ENCODE measurements at regions not wholly inside any gene's neighbourhood (a gene's known extent, or its start where the extent isn't known, plus 50 kb on each side); places are given as distances from the start of the nearest gene placed in this dataset.
"Not testable (repeated sequence)": the region's sequence is repeated elsewhere in the genome, so short reads cannot be mapped to it uniquely, and the experiment has no call there.

DNA sequence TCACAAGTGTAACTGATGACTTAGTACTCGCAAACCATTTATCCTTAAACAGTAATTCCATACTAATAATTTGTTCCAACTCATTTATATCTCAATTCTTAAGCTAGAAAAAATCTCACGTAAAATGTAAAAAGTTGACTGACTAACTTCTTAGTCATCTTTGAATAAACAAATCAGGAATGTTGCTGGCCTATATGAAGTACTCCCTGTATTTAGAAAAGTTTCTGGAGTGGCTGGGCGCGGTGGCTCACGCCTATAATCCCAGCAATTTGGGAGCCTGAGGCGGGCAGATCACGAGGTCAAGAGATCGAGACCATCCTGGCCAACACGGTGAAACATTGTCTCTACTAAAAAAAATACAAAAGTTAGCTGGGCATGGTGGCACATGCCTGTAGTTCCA is 220.6 kb upstream of the FAM240B start:
- DNase-seq (ENCODE audit: low spot score) = not testable (repeated sequence)

DNA sequence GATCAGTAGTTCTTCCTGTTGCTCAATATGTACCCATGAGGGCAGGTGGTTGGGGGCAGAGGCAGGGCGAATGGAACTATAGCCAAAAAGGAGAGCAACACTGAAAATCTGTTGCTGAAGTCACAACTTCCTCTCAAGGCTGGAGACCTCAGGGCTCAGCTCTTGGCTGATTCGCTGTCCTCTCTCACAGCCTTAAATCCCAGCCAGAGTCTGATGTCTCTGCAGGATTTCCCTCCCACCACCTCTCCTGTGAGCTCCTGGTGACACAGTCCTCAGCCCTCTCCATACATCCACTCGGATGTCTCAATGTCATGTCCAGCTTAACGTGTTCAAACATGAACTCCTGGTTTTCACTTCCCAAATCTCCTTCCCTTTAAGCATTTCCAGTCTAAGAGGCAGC is 218.7 kb upstream of the FAM240B start:
- DNase-seq (ENCODE audit: low spot score) = not testable (repeated sequence)

DNA sequence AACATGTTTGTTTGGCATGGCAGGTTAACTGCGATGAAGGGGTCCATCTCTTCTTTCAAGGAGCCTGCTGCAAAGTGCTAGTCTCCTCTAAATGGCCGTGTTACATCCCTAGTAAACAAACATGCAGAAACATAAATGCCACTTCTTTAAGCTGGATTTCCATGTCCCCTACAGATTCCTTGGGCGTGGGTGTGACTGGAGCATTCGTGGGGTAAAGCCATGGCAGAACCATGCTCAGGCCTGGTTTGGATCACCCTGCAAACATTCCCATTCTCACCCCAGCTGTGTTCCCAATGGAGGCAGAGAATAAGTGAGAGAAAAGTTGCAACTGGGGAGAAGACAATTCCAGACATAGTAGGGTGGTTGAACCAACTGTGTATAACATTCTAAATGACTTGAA is 208.0 kb upstream of the FAM240B start:
- not testable (repeated sequence) for DNase-seq (ENCODE audit: low spot score)

DNA sequence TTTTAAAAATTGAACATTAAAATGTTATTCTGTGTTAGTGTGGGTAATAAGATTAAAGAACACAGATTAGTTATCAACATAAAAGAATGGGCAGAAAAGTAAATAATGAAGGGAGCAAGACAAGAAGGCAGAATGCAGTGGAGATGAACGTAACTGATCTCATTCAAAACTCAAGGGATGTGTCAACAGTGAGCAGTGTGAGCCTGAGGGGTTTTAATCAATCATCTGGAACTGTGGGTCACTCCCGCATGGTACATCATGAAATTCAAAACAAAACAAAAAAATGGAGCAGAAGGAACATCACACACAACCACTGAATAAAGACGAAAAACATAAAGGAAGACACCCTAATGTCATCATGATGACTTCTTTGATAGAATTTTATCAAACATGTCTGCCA is 206.6 kb upstream of the FAM240B start:
- not testable (repeated sequence) for DNase-seq (ENCODE audit: low spot score)

DNA sequence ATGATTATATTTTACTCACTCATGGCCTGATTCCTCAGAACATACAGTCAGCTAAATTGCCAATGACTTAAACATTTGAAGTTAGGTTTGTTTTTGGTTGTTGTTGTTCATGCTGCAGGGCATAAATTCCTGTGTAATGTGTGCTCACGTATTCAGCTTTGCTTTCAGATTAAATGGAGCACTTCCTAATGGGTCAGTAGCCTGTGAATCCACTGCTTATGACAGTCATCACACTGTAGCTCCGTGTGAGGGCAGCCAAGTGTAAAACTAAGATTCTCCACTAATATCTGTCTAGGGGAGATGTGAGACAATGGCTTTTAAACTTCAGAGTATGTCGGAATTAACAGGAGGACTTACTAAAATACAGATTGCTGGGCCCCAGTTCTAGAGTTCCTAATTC is 201.3 kb upstream of the FAM240B start:
- DNase-seq (ENCODE audit: low spot score) = not testable (repeated sequence)

DNA sequence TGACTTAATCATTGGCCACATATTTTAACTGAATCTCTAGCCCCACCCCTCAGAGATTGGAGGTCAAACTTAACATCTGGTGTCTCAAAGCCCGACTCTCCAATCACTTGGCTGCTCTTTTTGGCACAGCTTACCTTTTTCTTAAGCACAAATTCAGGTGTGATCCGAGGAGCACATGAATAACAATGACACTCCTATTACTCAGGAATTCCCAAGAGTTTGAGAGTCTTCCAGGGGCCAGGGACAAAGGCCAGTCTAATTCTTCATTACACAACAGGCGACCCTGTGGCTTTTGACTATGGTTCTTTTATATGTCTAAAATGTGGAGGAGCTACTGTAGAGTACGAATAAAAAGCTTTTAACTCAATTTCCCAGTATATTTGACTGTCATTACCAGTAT is 190.7 kb upstream of the FAM240B start:
- DNase-seq (ENCODE audit: low spot score) = not testable (repeated sequence)

DNA sequence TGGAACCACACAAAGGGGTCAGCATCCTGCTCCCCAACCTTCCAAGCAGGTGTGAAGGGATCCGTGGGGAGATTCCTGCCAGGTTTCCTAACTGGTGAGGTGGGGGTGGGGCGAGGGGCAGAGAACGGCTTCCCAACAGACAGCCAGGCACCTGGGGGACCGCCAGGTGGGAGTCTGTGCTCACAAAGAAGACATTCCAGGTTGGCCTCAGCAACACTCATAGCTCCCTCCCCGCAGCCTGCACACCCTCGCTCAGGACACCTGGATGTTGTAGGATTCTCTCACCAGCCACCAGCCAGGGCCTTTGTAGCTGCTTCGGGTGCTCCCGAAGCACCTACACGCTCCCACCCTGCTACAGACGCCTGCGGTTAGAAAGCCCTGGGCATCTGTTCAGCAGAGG is 184.8 kb upstream of the FAM240B start:
- not testable (repeated sequence) for DNase-seq (ENCODE audit: low spot score)

DNA sequence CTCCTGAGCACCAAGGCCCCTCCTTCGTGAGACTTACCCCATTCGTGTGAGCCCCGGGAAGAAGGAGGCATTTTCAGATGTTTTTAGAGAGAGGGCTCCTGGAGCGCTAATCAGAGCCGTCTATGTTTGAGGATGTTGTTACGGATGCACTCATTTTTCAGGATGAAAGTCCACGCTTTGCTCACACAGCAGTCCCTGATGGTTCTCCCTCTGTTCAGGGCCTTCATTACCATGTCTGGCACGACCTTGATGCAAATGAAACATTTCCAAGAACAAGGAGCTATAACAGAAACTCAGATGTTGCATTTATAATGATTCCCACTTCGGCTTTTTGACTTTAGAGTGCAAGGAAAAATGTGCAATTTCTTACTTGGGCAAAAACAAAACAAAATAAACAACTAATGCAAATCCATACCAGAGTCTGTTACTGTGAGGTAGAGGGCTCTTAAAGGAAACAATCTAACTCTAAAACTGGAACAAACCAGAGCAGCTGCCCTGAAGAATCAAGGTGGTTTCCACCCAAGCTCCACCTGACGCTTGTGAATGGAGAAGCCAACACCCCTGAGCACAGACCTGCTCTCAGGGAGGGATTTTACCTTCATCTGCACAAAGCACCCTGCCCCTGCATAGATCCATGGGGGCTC is 181.7 kb upstream of the FAM240B start:
- DNase-seq (ENCODE audit: low spot score) = not testable (repeated sequence)

DNA sequence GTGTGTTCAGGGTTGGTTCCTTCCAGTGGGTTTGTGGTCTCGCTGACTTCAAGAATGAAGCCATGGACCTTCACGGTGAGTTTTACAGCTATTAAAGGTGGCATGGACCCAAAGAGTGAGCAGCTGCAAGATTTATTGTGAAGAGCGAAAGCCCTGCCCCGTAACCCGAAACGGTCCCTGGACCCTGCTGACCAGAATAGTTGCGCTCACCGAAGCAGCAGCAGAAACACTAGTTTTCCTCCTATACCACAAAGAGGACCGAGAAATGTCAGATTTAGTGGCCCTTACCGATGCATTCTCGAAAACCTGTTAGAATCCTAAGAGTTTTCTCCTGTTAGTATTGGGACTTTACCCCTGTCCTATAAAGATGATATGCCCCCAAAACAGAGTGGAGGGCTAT is 176.5 kb upstream of the FAM240B start:
- not testable (repeated sequence) for DNase-seq (ENCODE audit: low spot score)

DNA sequence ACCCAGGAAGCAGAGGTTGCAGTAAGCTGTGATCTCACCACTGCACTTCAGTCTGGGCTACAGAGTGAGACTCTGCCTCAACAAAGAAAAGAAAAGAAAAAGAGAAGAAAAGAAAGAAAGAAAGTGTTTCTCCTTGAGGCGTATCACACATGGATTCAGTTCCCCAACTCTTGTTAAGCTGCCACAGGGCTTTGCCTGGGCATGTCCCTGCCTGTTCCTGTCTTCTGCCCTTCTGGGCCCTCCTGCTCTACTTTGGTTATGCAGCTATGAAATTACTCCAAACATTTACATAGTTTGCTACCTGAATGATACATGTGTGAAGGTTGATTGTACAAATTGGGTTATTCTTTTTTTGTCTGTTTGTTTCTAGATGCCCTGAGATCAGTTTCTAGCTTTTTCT is 175.3 kb upstream of the FAM240B start:
- DNase-seq (ENCODE audit: low spot score) = not testable (repeated sequence)

DNA sequence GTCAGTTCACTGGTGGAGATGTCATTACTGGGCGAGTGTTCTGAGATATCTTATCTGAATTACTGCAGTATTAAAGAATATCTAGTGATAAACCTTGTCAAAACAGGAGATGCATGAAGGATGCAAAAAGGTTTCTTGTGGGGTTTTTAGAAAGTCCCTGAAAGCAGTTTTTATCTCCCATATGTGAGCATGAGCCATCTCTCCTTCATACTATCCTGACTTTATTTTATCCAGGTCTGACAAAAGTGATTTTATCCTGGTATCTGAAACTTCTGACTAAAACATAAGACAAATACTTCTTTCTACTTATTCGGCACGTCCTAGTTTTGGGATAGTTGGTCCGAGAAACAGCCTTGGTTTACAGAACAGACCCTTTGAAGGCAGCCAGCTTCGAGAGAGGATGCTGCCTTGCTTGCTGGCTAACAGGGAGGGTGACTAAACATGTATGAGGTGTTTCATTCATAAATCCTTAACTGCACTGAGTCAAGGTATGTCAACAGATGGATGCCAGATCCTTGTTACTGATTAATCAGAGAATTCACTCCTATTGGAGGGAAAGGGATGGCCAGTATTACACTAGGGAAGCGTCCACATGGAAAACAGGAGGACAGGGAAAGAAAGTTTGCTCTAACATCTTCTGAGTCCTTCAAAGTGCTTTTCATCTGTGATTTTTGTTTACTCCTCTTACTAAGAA is 172.8 kb upstream of the FAM240B start:
- not testable (repeated sequence) for DNase-seq (ENCODE audit: low spot score)

DNA sequence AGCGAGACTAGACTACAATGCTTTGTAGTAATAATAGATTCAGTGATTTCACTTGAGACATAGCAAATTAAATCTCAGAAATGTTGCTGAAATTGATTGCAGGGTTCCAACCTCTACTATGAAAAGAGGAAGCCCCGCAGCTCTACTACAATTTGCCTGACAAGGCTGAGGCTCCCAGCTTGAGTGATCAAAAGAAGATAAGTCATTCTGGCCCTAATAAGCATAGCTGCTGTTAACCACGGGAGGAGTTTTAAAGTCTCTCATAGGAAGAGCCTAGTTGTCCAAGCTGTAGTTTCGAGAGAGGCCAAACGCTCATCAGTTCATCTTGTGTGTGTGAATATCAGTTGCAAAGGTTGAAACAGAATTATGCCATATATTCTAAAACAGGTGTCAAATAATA is 166.1 kb upstream of the FAM240B start:
- not testable (repeated sequence) for DNase-seq (ENCODE audit: low spot score)

DNA sequence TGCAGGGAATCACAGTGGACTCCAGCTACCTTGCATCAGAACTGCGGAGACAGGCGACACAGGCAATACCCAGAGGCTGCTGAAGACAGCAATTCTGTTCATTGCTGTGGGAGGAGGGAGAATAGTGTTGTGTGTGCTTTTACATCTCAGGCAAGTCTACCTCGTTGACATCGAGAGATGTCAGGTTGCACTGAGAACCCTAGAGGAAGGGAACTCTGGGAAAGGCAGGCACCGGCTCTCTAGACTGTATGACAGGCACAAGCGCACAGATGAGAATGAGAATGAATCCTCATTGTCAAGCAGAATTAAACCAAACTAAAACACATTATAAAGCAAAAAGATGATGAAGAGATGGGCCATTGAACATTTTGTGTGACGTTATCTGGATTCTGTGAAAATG is 155.7 kb upstream of the FAM240B start:
- not testable (repeated sequence) for DNase-seq (ENCODE audit: low spot score)

DNA sequence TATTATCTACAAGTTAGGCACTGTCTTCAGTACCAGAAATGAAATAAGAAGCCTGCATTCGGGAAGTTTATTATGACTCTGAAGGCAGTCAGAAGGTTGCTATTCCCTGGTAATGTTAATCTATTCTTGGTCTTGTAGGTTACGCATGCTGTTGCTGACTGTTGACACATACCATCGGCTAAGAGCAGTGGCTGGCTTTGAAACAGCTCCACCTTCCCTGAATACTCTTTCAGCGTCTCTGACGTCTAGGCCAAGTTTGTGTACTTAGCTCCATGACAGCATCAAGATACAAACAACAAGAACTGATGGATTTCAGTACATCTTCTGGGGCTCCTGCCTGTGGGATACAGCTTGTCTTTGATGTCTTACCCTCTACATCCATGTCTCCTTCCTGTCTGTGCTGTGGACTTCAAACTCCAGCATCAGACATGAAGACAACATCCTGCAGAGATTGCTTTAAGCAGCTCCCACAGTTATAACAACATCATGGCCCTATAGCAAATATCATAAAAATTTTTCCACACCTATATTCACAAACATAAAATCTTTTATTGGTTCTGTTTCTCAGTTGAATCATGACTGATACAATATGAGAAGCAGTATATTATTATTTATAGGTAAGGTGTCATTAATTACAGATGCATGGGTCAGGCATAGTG is 151.5 kb upstream of the FAM240B start:
- DNase-seq (ENCODE audit: low spot score) = not testable (repeated sequence)

DNA sequence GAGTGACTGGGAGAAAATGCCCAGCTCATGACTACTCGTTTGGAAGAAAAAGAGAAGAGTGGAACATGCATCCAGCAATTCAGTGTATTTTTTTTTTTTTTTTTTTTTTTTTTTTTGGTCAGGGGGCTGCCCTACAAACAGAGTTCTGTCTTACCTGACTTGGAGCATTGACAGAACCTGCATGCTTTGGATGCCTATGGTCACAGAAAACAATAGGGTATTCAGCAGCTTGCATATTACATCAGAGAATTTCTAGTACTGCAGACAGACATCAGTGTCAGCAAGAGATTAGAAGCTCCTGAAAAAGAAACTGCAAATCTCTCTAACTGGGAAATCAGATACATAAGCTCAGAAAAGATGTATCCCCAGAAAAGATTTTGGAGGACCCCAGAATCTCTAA is 139.9 kb upstream of the FAM240B start:
- not testable (repeated sequence) for DNase-seq (ENCODE audit: low spot score)

DNA sequence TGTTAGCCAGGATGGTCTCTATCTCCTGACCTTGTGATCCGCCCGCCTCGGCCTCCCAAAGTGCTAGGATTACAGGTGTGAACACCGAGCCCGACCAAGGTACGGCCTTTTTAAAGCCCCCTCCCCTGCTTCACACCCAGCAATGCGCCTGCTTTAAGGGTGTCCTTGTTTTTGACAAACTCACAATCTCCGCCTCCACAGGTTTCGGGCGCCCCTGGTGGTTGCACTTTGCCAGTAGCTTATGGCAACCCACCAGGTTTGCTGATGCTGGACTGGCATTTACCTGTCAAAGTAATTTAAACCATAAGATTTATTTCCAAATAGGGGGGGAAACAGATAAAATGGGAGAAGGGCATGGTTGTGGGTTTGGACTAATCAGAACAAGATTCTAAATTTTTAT is 129.0 kb upstream of the FAM240B start:
- DNase-seq (ENCODE audit: low spot score) = not testable (repeated sequence)

DNA sequence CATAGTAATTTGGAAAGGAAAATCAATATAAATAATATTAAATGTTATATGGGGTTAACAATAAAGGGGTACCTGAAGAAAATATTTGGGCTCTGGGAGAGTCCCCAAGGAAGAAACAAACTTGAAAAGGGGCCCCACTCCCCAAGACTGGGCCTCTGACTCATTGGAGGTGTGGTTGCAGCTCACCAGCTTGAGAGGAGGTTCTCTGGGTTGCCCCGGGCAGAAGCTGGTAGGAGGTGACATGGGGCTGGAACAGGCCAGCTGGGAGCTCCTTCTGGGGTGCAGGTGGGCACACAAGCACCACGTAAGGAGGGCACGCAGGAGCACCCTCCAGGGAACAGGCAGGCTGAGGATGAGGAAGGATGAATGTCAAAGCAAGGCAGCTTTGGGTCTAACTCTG is 120.3 kb upstream of the FAM240B start:
- not testable (repeated sequence) for DNase-seq (ENCODE audit: low spot score)

DNA sequence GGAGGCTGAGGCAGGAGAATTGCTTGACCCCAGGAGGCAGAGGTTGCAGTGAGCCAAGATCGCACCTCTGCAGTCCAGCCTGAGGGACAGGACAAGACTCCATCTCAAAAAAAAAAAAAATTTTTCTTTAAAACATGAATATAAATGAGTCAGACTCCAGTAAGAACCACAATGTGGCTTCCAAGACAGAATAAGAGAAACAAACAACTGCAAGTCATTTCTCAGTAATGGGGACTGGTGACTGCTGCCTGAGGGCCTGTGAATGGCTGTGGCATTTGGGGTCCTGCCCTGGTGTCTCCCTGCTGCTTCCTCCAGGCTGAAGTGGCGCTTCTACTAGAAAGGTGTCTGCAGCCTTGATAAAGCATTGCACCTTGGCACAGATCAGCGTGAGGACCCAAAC is 113.8 kb upstream of the FAM240B start:
- not testable (repeated sequence) for DNase-seq (ENCODE audit: low spot score)

DNA sequence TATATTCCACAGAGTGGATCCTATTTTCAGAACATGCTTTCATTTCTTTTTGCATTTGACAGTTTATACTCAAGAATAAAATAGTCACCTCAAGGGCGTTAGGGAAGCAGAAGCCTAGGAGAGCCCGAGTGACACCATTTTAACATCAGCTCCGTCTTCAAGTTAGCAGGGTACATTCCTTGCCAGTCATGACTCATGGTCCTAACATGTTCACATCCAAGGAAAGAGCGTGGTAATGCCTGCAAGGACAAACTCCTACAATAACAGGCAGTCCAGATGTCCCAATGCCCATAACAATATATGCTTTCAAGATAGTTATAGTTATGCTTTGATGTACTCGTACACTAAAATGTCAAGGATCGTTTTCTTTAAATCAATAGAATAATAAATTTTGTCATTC is 93.9 kb upstream of the FAM240B start:
- DNase-seq (ENCODE audit: low spot score) = not testable (repeated sequence)

DNA sequence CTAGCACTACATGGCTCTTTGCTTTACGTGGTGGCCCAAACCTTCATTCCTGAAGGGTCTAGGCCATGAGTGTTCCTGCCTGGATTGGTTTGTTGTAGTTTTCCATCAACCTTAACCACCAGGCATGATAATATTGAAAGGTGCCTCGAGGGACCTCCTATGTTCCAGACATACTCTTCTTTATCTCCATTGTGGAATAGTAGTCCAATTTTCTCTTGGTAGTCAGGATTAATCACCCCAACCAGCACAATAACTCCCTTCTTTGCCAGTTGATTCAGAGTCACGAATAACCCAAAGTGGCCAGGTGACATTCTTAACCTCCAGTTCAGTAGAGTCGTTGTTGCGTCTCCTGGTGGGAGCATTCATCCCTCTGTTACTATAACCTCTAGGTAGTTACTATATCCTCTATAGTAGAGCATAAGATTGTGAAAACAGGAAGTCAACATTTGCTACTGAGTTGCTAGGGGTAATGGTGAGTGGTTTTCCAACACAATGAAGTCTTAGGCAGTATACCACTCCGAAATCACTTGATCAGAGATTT is 88.1 kb upstream of the FAM240B start:
- peak; percentile 42 for DNase-seq (ENCODE audit: low spot score)

DNA sequence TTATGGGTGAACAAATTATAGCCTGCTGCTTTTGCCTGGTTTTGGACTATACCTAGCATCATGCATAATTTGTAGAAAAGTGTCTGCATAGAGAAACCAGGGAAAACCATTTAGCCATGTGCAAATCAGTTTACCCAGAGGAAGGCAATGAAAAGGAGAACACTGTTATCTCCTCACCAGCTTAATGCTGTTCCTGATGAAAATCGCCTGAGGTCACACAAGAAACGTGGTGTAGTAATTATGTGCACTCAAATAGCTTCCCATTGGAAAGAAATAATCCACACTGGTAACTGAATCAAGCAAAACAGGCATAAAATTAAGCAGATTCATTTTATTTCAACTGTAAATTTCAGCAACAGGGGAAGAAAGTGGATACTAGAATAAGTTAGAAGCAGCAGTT is 51.7 kb upstream of the FAM240B start:
- no peak for DNase-seq (ENCODE audit: low spot score)

All from kidney tubule cell (primary cell).